HG03469 (cell line): ENCODE measurements at regions not wholly inside any gene's neighbourhood (a gene's known extent, or its start where the extent isn't known, plus 50 kb on each side); places are given as distances from the start of the nearest gene placed in this dataset.

Experiments
- ATAC-seq: cut with Tn5 transposase; IDR thresholded peaks from one replicate; pipeline ENCODE4 v1.9.1; 2021; ENCODE audit warnings: mild to moderate bottlenecking, moderate library complexity, moderate number of reproducible peaks; ENCODE audit not compliant: unreplicated experiment

DNA sequence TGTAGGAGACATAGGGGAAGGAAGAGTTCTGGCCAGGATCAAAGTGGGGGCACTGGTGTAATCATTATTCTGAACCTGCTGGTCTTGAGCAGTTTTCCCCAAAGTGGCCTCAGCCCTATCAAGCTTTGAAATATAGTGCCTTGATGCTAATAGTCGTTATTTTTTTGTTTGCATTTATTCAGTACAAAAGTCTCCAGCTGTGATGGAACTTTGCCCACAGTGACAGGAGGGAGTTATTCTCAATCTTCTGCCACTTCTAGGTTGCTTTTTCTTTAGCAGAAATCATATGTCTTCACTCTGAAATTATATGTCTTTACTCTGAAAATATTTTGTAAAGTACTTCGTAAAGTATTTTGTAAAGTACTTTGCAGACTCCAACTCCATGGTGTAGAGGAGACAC, 93.1 kb downstream of the FAT3 start:
- ATAC-seq: no peak

DNA sequence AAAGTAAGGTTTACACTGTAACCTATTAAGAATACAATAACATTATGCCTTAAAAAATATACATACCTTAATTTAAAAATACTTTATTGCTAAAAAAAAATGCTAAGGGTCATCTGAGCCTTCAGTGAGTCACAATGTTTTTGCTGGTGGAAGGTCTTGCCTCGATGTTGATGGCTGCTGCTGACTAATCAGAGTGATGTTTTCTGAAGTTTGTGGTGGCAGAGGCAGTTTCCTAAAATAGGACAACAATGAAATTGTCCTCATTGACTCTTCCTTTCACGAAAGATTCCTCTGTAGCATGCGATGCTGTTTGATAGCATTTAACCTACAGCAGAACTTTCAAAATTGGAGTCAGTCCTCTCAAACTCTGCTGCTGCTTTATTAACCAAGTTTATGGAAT, 97.6 kb downstream of the FAT3 start:
- no peak for ATAC-seq

DNA sequence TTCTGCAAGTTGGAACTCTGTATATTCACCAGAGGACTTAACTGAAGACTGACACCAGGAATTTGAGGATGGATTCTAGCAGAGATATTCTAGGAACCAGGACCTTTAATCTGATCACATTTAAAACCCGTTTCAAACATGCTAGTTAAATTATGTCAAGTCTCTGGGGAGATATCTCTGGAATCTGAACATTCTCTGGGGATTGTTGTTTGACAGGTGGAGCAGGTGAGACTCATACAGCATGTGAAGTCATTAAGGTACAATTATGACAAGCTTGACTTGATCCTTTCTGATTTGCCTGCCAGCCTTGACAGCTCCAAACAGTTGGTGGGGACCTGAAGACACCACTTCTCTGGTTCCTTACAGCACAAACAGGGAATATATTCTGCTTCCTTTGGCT, 100.3 kb downstream of the FAT3 start:
- ATAC-seq: no peak

DNA sequence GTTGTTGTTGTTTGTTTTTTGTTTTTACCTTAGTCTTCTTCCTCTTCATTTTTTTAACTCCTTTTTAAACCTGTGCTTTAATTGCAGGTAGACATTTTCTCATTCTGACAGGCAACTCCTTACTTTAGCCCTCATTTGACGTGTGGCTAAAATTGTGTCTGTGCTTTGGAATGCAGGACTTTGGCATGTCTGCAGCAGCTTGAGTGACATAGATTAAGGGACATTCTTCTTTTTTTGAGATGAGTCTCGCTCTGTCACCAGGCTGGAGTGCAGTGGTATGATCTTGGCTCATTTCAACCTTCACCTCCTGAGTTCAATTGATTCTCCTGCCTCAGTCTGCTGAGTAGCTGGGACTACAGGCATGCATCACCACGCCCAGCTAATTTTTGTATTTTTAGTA, 100.8 kb downstream of the FAT3 start:
- ATAC-seq: no peak

DNA sequence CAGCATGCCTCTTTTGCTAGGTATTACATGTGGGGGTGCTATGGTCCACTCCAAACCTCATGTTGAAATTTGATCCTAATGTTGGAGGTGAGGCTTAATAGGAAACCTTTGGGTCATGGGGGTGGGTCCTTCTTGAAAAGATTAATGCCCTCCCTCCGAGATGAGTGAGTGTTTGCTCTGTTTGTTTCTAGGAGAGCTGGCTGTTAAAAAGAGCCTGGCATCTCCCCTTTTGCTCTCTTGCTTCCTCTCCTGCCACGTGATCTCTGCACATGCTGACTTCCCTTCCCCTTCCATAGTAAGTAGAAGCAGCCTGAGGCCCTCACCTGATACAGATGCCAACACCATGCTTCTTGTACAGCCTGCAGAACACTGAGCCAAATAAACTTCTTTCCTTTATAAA, 104.5 kb downstream of the FAT3 start:
- no peak for ATAC-seq

DNA sequence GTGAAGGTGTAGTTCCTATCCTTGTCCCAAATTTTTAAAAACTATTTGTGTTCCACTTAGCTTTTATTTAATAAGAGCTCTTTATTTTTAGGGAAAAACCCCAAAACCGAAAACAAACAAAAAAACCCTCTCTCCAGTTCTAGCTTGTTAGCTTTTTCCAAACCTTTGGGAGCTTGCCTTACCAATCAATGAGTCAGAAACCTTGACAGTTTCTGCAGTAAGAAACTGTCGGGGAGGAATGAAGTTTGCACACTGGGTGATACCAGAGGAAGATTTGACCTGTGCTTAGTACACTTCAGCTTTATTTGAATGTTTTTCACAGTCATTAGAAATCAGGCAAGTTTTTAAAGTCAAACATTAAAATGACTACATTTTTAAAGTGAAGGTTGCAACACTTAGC, 105.0 kb downstream of the FAT3 start:
- no peak for ATAC-seq

DNA sequence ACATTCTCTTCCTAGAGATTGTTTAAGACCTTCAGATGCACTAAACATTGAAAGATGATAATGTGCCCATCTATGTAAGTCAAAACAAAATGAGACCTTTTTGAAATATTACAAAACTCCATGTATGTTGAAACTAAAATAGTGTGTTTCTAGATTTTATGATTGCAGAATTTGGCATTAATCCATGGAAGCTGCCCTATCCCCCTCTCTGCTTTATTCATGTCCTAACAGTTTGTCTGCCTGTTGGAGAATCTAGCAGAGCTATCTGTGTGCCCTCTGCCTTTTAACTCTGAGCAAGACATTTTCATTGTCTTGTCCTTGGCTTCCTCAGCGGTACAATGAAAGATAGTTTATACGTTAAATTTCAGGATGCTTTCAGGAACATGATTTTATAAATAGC, 105.5 kb downstream of the FAT3 start:
- ATAC-seq: no peak

DNA sequence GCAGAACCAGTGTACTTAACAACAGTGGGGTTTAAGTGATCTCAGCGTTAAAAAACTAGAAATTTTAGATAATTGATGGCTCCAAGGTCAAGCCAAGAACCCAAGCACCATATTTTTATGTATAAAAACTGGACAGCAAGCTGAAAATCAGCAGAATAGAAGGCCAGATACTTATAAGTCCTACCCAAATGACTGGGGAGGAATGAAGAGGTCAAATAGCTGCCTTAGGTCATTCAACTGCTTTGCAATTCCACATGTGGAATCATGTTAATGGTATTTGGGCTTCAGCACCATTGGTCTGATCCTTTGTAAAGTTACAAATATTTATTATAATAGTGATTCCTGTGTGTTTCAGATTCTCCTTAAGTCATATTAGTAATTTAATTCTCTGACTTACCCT, 108.4 kb downstream of the FAT3 start:
- ATAC-seq: no peak

DNA sequence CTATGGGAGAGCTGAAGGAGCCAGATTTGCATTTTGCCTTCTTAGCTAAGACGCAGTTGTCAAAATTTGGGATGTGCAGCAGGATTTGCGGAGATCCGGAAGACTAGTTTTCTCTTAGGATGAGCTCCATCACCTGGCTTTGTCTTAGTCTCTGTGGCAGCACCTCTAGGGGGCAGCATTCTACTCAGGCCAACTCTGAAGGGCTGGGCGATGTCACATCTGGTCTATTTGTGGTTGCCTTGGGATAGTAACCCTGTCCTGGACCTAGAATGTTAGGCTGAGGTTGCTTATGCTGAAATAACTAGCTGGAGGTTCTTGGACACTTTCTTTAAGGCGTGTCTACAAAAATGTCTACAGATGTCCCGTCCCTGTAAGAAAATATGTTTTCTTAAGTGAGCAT, 116.2 kb downstream of the FAT3 start:
- ATAC-seq: no peak

DNA sequence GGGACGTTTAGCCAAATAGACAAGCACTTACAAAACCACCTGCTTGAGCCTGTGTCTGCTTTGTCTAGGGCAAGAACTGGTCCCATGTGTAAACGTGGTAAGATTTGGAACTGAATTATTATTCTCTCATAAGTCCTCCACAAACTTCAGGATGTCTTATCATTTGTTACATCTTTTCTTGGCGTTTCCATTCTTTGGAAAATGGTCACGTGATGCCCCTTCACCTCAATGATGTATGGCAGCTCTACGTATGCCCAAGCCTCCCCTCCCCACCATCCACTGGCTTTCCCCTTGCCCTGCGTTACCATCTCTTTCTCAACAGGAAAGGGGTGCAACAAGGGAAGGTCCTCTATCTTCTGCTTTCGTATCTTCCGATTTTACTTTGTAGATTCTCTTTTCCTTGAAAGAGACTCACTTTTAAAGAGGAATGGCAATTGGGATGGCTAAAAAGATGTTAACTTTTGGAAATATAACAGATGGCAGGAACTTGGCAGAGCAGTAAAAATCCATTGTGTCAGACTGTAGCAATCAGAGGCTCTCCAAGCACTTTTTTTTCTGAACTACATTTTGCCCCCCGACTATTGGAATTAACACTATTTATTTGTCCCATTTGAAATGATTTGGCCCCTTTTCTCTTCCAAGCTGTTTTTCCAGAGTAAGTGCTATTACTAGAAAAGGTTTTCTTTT, 117.6 kb downstream of the FAT3 start:
- ATAC-seq: no peak

DNA sequence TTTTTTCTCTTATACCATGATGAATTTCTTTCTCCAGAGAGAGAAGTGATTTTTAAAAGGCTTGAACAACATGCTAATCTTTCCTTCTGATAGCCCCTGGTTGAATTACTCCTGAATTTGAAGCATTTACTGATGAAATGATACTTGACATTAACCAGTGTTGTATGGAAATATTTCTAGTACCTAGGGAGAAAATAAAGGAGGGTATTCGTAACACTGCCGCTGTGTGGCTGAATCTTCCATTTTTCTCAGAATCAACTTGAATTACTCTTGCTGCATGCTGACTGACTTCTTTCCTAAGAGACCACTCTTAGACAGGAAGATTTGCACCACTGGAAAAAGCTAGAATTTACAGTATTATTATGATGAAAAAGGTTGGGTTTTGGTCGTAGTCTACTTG, 118.3 kb downstream of the FAT3 start:
- no peak for ATAC-seq

DNA sequence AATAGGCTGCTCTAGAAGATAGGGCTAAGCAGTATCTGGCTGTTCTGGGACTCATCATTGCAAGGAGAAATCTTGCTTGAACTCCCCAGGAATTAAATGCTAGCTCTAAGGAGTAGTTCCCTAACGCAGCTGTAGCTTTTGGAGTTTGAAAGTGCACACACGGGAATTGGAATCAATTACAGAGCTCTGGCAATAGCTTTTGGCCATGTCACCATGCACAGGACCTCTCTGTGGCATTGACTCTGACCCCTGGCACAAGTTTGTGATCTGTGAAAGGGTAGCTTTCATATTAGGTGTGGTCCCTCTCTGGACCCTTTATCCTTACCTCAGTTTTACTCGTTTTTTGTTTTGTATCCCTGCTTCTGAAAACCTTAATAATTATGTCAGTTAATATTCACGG, 121.6 kb downstream of the FAT3 start:
- no peak for ATAC-seq

DNA sequence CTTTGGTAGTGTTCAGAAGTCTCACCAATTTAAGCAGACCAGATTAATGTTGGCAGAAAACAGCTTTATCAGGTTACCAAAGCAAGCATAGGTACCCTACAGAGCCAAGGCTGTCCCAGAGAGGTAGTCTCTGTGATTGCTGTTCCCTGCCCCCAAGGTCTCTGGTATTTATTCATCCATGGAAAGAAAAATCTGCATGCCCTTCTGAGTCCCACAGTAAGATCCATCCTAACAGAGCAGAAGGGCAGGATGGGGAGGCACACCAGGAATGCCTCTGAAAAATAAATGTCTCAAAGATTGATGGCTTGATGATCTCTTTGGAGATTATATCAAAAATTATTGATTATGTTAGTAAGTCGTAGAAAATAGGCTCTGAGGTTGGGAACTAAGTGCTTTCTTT, 122.8 kb downstream of the FAT3 start:
- ATAC-seq: no peak

DNA sequence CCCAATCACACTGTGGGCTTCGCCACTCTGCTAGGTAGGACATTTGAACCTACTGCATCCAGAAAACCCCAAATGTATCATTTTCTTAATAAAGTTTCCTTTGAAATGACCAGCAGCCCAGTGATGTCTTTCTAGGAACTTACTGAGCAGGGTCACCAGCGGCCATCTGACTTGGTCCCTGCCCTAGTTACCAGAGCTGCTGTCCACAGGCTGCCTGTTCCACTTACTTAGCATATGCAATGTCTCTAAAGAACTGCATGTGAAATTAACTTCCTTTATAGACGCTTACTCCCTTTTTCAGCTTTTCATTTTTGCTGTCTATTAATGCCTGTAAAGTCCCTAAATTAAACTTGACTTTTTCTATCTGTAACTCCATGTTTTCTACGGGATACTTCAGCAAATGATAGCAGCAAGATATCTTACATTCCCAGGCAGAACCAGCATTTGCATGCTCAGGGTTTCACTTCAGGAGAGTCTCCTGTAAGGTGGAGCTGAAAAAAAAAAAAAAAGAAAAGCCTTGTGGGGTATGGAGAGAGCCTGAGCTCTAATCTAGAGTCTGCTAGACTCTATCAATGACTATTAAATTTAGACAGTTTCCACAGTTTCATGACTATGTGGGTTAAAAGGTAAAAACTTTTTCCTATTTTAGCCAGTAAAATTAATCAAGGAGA, 125.0 kb downstream of the FAT3 start:
- no peak for ATAC-seq

DNA sequence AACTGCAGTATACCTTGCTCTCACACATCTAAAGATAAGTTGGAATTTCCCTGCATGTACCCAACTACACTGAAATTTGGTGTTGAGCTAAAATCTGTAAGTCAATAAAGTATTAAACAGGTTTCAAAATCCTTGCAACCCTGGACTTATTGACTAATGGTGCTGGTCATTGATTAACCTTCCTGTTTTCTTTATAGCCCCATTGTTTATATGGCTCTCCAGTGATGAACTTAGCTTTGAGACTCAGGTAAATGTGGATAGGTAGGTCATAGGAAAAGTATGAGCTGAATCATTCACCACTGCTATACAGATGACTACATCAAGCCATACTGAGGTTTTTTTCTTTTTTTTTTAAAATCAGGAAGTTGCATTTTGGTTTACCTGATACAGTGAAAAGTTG, 132.7 kb downstream of the FAT3 start:
- ATAC-seq: no peak

DNA sequence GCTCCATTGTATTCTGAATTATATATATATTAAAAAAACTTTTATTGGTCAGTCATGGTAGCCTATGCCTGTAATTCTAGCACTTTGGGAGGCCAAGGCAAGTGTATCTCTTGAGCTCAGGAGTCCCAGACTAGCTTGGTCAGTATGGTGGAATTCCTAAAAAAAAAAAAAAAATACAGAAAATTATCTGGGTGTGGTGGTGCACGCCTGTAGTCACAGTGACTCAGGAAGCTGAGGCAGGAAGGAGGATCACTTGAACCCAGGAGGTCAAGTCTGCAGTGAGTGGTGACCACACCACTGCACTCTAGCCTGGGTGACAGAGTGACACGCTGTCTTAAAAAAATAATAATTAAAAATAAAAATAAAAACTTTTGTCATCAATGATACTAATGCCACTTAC, 133.2 kb downstream of the FAT3 start:
- no peak for ATAC-seq

DNA sequence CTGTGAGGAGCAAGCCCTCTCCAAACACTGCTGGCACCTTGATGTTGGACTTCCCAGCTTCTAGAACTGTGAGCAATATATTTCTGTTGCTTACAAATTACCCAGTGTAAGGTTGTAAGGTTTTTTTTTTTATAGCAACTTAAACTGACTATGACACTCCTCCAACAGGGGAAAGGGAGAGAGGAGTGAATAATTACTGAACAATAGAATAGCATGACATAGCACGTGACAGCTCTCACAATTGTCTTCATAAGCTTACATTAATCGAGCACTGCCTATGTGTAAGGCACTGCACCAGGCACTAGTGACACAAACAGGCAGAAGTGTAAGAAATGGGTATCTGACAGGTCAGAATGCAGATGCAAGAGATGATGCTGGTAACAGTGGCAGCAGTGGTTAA, 136.9 kb downstream of the FAT3 start:
- ATAC-seq: no peak

DNA sequence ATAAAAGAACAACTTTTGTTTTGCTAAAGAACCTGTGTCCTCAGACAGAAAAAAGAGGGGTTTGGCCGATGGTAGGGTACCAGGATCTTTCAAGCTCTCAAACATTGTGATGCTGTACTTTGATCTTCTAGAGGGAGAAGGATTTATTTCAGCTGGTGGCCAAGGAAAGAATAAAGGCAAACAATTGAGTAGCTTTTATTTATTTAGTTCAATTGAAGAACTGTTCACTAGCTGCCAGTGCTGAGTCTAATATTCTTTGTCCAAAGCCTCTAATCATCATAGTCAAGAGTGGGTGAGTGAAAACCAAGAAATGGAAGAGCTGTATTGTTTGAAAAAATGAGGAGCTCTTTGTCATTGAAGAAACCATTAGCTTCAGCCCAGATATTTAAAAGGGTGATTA, 138.4 kb downstream of the FAT3 start:
- no peak for ATAC-seq

DNA sequence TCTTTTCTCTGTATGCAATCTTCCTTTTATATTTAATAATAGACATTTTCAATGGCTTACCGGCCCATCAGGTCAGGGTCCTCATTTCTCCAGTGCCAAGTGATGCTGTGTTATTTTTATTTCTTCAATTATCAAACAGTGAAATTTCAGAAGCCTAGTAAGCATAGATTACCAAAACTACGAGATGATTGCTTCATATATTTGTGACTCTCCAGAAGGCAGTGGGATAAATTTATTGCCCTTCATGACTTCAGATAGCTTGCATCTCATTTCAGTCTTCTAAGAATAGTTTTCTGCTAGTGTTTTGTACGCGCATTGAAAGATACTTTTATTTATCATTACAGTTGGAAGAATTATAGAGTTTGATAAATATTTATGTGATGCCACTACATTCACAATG, 139.6 kb downstream of the FAT3 start:
- ATAC-seq: no peak

DNA sequence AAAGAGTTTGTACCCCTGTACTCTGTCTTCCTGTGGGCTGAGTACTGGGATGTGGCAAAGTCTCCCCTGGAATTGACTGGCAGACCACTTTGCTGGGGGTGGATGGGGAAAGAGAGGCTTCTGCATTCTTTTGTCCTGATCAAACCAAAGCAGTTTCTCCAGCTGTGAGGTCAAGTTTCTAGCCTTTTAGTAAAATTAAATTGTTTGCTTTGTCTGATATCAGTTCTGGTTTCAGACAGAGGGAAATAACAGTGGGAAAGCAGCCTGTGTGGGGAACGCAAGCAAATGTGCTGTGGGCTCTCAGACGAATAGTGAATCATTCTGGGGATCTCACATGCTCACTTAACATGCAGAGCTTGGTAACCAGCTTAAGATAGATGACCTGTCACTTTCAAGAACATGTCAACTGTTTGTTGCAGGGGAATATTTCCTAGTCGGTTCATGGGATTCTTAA, 151.6 kb downstream of the FAT3 start:
- no peak for ATAC-seq

DNA sequence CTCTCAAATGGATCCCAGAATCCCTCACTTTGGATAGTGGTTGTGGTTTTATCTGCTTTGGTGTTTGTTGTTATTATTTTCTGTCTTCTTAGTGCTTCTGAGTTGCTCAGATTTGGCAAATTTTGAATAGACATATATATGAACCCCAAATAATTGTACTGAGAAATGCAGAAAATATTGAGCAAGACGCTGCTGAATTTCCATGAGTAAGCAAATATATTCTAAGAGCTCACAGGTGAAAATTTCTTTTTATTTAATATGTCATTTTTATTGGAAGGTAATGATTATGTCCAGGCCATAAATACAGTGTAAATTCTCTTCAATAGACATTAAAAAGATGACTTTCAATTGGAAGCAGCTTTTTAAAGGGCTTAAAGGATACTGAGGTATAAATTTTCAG, 152.1 kb downstream of the FAT3 start:
- ATAC-seq: no peak

DNA sequence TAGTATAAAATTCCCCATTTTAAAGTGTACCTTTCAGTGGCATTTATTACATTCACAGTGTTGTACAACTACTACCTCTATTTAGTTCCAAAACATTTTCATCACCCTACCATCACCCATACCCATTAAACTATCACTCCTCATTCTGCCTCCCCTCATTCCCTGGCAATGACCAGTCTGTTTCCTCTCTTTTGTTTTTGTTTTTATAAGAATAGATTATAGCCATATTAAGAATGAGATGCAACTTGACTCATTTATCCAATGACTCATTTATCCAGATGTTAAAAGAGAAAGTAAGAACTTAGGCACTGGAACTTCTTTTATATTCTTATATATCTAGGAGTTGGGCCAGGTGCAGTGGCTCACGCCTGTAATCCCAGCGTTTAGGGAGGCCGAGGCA, 156.3 kb downstream of the FAT3 start:
- ATAC-seq: no peak

DNA sequence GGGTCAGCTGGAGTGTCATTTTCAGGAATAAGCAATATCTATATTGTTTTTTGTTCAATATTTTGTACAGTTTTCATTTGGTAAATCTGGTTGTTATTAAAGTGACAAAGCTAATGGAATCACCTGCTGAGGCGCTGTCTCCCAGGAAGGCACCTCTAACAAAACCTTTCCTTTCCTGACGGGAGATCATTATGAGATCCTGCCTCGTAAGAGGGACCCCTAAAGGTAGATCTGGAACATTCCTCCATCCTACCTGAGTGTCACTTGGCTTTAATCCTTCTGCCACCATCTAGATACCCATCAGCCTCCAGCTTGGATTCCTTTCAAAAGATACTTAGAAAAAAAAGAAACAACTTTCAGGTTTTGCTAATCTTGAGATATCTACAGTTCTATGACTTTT, 157.7 kb downstream of the FAT3 start:
- ATAC-seq: no peak
